GM19455 (cell line): ENCODE measurements at regions not wholly inside any gene's neighbourhood (a gene's known extent, or its start where the extent isn't known, plus 50 kb on each side); places are given as distances from the start of the nearest gene placed in this dataset.
A peak's percentile ranks its signal among the peaks of the same experiment; 100 is the strongest.

Experiments used
- ATAC-seq: cut with Tn5 transposase; IDR thresholded peaks from one replicate; pipeline ENCODE4 v1.9.1; 2021; ENCODE audit not compliant: unreplicated experiment

DNA sequence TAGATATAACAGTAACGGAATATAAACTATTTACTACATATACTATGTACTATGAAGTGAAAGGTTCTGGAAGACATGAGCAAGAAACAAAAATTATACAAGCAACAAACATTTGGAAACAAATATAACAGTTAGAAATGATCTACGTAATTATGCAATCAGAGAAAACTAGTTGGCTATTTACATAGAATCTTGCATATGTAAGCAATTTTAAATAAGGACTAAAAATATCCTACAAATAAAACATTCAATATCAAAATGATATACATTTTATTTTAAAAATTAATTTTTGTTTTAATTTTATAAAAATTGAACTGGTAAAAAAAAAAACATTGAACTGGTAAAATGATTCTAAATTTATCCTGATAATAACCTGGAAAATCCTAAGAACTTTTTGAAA, 642.5 kb upstream of the PCDH10 start:
- no peak for ATAC-seq

DNA sequence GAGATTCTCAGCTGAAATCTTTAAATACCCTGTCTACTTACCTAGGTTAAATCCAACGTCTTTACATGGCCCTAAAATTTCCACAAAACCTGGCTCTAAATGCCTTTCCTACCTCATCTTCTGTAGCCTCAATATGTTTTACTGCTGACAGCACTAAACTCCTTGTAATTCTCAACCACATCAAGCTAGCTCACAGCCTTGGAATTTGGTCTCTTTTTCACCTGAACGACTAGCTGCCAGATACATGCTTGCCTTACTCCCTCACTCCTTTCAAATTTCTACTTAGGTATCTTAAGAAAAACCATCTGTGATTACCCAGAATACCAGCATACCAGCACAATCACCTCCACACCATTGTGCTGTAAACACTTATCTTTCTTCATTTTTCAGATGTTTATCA, 635.6 kb upstream of the PCDH10 start:
- no peak for ATAC-seq

DNA sequence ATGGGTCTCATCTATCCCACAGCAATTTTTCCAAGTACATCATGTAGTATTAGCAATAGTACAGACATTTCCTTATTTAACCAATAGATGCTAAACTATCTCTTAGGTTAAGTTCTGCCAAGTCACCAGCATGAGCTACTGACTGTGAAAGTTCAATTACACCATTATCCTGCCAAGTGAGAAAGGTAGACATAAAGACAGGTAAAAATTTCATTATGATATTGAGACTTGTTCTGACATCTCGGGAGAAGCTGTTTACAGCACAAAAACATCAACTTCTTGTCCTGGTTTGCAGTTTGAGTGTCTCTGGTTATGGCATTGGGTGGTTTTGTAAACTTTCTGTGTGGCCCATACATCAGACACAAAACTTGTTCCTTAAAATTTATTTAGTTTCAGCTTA, 622.4 kb upstream of the PCDH10 start:
- no peak for ATAC-seq

DNA sequence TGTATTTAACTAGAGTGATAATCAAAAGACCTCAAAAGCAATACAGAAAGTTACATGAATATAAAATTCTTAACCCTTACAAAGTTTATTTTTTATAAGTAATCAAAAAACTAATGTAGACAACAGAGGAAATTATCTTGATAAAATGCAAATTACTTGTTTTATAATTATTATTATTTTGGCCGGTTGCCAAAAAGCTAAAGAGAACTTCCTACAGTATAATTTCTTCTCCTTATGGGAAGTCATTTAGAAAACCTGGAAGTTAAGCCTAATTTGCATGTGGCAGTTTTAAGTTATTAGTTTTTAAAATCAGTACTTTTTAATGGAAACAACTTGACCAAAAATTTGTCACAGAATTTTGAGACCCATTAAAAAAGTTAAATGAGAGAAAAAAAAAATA, 621.3 kb upstream of the PCDH10 start:
- ATAC-seq = no peak

DNA sequence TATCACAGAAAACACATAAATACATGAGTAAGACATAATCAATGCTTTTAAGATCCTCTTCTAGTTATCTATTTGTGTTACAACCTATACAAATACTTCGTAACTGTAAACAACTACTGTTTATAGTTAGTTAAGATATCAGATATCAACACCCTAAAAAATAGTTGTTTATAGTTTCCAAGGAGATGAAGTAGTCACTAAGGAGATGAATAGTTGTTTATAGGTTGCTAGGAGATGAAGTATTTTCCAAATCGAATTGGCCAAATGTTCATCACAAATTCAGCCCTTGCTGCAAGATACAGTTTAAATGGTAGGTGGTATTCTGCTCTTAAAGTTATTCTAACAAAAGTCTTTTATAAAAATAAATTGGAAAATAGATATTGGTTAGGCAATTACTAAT, 618.2 kb upstream of the PCDH10 start:
- ATAC-seq = no peak

DNA sequence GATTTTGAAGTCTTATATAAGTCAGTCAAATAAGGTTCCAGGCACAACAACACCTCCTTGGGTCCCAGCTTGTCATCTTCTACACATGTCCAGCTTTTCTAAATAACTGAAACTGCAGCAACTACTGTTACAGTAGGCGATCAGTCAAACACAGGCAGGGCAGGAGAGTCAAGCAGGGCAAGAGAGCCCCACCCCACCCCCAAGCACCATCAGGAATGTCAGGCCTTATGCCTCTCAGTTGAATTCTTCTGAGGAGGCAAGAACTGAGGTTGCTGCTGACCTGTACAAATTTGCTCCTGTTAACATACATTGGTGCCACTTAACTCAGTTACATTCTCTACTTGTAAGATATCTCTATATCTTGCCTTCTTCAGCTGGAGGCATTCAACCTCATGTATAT, 608.8 kb upstream of the PCDH10 start:
- no peak for ATAC-seq

DNA sequence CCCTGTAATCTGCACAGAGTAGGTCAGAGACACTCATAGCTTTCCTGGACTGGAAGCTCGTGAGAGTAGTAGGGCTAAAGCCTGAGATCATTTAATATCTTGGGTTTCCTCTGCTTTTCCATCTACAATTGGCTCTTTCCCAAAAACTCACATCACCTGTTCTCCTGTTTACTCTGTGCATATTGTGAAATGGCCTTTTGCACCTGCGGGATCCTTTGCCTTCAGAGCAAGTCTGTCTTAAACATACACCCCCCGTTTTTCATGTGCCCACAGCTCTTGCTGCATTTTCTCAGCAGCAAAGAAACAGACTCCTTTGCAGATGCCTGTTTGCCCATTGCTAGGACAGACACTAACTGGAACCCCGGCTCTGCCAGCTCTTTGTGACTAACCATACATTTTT, 608.3 kb upstream of the PCDH10 start:
- no peak for ATAC-seq

DNA sequence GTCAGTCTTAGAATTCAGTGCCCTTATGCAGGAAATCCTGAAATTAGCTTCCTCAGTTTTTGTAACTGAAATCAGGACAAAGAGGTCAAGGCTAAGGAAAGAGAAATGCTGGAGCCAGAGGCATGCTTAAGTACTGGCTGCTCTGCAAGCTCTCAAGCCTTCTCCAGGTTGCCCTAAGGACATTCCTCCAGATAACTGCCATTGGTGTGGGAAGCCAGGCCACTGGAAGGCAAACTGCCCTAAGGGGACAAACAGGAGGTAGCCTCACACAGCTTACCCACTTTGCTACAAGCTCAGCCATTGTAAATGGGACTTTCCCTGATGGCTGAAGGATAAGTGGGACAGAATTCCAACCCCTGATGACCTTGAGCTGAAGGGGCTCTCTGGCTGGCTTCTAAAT, 606.9 kb upstream of the PCDH10 start:
- ATAC-seq = no peak

DNA sequence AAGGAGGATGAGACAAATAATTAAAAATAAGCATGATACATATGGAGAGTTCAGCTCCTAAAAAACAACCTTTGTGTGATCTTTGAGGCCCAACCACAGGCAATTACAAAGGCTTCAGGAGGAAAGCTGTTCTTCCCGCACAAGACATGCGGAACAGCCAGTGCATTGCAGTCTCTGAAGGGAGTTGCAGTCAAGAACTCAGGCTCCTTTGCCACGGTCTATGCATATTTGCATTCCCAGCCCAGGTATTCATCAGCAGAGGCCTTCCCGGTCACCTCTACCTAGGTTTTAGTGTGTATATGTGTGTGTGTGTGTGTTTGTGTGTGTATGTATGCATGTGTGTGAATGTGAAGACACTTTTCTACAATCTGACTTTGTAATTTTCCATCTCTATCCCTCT, 600.6 kb upstream of the PCDH10 start:
- no peak for ATAC-seq

DNA sequence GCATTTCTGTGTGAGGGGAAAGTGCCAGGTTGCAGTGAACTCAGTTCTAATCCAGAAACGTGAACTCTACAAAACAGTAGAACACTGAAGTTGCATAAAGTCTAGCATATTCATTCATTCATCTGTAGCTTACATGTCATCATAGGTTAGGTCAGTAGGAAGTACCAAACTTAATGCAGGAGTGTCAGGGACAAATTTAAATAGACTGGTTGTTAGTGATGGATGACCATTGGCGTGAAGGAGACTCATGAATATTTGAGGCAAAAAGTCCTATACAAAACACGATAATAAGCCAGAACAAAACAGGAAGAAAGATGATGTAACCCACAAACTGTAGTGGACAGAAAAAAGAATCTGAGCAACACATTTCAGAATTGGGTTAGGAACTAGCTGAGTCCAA, 592.8 kb upstream of the PCDH10 start:
- no peak for ATAC-seq

DNA sequence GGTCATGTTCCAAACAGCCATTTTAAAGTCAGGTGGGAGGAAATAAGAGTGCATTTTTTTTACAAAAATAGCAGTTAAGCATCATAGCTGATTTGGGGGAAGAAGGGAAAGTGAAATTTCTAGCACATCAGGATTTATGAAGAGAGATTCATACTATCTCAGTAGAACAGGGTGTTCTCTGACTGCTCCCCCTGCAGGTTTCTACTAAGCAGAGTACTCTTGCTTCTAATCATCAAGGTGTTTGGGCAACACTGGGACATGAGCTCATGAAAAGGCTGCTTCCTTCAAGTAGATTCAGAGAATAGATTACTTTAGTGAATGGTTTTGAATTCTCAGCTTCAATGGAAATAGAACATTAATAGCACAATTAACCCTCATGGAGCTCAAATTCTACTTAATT, 591.4 kb upstream of the PCDH10 start:
- ATAC-seq = no peak

DNA sequence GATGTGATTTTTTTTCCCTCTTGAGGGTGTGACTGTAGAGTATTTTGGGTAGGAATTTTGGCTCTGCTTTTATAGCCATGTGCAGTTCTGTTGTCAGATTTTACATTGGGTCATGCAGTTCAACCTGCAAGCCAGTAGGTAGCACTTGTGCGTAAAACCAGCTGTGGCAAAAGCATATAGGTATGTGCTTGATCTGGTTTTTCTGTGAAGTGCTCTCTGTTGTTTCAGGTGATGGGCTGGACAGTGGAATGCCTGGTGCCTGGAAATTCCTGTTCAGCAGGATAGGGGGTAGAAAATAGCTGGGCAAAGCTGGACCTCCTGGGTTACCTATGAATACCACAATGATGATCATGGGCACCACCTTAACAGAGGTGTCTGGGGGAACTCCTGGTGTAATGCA, 584.2 kb upstream of the PCDH10 start:
- ATAC-seq = no peak

DNA sequence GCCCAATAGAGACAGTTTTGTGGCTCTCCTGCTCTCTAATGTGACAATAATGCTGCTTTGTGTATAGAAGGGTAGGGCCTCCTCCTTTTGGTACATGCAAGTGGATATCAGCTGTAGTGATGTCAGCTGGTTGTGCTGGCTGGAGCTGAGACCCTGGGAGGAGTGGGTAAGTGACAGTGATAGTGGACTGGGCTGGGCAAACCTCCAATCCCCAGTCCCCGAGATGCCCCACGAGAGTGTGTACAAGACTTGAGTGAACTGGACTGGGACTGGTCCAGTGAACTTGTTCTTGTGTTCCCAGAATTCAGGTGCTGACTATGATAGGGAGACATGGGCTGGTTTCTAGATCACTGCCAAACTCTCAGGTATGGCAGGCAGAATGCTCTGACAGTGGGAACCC, 583.6 kb upstream of the PCDH10 start:
- no peak for ATAC-seq

DNA sequence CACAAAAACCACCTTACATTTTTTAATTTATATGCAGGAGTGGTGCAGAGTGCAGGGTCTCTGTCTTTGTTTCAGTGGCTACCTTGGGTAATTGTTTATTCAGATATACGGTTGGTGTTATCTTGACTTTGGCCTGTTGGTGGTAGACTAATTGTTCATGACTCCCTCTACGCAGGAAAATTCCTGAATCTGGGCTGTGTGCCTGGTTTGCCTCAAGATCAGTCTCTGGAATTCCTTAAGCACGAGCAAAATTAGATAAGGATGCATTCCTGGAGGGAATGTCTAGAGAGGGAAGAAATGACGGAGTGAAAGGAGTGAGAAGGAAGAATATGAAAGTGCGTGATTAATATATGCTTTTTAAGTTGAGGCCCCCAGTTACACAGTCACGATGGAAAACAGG, 576.9 kb upstream of the PCDH10 start:
- ATAC-seq = no peak

DNA sequence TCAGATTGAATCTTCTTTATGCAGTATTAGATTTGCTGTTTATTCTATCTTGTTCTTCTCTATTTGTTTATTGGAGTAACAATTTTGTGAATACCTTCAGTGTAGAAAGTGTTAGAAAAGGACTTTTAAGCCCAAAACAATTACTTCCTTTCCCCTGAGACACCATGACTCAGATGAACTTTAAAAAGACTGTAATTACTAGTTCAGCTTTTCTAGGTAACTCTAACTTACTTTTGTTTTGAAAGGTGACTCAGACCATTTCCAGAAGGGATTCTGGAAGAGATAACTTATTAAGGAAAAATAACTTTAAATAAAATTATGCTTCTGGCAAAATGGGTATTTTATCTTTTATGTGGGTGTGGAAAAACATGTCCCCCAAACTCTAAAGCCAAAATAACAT, 561.5 kb upstream of the PCDH10 start:
- no peak for ATAC-seq

DNA sequence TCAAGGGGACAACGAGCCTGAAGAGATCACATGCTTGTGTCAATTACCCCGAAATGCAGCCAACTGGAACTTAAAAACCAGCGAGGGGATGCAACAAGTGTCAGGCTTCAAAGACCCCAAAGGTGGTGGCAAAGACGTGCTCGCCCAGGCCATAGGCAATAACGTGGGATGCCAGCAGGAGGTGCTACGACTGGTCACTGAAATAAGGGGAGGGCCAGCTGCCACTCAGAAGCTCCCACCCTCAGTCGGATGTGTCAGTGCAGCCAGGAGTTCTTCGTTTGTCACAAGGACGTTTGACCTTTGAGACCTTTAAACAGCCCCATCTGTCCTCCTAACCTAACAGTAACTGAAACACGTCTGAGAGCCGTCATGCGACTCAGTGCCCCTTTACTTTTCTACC, 556.8 kb upstream of the PCDH10 start:
- ATAC-seq = no peak

DNA sequence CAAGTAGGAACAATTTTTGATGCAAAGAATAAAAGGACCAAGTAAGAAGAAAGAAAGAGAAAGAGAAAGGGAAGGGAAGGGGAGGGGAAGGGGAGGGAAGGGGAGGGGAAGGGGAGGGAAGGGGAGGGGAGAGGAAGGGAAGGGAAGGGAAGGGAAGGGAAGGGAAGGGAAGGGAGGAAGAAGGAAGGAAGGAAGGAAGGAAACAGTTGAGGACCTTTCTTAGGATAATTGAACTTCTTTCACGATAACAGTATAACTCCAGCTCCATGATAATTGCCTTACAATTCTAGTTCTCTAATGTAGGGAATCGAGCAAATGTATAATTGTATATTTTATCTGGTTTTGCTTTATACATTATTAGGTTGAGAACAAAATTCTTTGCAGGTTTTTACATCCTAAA, 556.2 kb upstream of the PCDH10 start:
- no peak for ATAC-seq

DNA sequence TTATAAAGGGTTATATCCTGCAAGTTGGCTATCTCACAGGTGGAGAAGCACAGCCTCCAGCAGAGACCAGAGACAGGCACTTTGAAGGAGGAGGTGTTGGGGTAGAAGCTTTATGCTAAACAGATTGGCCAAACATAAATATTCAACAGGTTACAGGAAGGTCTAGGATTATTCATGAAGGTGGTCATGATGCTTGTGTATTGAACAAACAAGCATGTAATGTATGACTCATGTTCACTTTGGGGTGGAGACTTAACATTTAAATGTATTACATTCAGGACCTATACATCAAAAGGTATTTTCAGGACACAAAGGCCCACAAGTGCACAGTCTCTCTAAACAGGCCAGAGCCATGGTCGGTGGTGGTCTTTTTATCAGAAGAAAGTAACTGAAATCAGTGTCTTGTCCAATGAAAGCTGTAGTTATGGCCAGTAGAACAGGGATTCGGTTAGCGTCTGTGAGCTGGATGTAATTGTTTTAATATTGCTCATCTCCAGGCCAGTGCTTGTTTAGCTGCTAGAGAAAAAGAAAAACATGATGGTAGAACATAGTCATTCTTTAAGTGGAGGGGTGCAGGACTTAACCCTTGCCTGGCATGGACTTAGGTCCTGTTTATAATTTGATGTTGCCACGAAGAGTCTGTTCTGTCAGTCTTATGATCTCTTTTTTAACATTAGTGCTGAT, 555.2 kb upstream of the PCDH10 start:
- ATAC-seq = no peak

DNA sequence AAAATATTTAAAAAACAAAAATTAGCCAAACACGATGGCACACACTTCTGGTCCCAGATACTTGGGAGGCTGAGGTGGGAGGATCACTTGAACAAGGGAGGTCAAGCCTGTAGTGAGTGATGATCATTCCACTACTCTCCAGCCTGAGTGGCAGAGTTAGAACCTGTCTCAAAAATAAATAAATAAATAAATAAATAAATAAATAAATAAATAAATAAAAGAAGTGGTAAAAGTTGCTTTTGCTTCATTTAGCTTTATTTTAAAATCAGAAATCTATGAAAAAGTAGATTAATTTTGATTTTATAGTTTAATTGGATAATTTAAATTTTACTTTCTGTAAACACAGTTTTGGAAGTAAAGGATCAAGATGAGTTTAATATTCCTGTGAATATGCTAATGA, 552.9 kb upstream of the PCDH10 start:
- ATAC-seq = no peak

DNA sequence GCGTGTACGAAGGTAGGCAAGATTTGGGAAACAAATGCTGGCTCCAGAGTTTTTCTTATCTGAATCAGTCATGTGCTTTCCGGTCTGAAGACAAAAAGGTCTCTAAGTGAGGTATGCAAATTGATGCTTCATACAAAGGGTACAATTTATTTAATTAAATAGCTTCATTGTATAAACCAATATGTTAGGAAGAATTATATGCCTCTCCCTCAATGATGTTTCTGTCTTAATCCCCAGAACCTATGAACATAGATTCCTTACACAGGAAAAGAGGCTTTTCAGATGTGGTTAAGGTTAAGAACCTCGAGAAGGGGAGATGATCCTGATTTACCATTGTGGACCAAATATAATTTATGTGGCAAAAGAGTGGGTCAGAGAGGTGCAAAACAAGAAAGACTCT, 543.5 kb upstream of the PCDH10 start:
- ATAC-seq = no peak

DNA sequence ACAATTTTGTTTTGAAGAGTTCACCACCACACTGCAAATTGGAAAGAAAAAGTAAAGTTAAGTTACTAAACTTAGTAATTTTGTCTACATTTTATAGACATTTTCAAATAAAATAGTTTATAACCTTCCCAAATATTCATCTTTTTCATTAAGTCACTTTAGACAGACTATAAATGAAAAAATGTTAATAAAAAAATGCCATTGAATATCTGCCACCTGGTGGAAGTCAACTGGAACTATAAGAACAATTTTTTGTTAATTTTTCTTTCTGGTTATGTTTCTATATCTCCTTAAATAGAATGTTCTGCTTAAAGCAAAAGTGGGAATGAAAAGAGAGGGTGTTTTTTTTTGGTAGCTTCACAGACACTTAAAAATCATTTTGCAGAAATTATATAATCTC, 534.4 kb upstream of the PCDH10 start:
- ATAC-seq = no peak

DNA sequence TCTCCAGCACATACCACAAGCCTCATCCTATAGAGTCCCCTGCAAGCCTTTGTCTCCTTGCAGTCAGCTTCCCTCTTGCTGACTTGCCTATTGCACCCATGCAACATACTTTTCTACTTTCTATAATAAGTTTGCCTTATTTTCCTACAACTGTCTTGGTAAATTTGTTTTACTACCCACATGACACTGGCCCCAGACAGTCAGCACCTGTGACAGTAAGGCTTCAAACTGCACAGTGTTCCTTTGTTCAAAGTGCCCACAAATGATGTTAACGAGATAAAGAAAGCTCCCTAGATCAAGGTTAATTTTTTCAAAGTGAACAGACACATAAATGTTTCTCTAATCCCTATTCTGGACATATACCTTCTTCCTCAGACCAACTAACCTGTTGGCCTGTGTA, 529.1 kb upstream of the PCDH10 start:
- ATAC-seq = no peak

DNA sequence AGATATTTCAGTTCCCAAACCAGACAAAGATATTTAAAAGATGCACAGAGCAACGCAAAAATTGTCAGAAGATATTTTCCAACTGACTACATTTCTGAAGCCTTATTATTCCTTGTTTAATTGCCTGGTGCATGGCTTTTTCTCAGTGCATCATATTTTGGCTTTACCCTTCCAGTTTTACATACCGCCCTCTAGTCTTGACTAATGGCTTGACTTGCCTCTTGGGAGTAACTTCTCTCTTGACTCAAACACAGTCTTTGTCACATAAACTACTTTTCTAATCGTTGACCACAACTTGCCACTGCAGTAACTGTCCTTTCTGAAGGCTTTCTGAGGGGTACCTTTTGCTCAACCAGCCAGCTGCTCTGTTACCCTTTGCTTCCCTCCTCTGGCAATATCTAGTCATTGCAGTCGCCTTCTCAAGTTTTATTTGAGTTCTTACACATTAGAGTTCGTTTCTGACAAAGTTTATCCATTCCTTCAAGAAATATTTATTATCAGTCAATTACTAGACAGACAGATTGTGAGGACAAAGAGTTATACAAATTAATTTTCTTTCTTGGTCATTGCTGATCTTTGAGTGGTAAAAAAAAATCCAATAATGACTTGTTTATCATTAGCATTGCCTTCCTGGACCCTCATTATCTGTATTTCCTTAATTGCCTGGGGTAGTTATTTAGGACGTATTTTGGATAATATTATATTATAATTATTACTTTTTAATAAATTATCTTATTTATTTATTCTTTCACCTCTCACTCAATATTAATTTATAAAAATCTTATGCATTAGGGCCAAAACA, 506.9 kb upstream of the PCDH10 start:
- ATAC-seq = peak; percentile 53
